CD4-positive, alpha-beta T cell treated with Interferon alpha-2 for 1 hour (primary cell): ENCODE measurements at regions not wholly inside any gene's neighbourhood (a gene's known extent, or its start where the extent isn't known, plus 50 kb on each side); places are given as distances from the start of the nearest gene placed in this dataset.

Experiments
- DNase-seq, 2 donors: peaks; one replicate each; pipeline ENCODE4 v3.0.0-alpha.2; 2020 to 2022

DNA sequence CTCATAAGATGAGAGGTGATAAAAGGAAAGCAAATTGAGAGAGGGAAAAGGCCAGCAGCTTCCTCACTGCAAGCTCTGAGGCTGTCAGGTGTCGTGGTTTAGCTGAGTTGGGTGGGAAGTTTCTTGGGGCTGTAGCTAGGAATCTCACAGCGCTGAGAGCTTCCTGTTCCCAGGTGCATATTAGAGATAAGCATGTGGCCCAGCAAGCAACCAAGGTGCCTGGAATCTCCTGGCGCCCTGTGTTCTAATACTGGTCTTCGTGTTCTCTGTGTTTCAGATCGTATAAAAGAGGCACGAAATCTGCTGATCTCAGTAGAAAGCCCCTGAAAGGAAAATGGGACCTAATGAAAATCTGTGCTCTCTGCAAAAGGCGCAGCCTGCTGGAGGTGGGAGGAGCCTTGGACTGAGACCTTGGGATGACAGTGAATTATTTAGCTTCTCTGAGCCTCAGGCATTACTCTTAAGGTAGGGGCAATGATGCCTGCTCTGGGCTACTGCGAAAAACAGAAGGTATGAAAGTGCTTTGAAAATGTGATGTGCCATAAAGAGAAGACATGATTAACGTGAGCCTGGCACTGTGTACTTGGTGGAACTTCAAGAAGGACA, 499.9 kb downstream of the TBL1XR1 start:
- no peak for DNase-seq

DNA sequence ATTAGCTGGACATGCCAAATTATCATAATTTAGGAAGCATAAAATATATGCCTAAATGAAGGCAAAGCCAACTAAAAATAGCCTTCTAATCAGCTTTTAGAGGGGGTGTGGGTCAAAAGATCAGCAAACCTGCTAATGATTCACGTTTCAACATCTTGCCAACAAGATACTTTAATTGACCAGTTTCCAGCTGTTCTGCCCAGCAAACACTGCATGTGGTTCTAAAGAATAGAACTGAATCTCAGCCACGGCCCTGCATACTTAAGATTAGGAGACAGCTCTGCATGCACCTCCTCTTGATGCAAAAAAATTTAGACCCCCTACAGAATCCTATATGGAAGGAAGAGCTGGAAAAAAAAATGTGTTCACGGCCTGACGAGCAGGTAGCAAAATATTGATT, 500.5 kb downstream of the TBL1XR1 start:
- DNase-seq: no peak

- no peak for DNase-seq
Observed at GRCh38 chr3:176692966-176693785, 504.1 kb downstream of the TBL1XR1 start.

DNA sequence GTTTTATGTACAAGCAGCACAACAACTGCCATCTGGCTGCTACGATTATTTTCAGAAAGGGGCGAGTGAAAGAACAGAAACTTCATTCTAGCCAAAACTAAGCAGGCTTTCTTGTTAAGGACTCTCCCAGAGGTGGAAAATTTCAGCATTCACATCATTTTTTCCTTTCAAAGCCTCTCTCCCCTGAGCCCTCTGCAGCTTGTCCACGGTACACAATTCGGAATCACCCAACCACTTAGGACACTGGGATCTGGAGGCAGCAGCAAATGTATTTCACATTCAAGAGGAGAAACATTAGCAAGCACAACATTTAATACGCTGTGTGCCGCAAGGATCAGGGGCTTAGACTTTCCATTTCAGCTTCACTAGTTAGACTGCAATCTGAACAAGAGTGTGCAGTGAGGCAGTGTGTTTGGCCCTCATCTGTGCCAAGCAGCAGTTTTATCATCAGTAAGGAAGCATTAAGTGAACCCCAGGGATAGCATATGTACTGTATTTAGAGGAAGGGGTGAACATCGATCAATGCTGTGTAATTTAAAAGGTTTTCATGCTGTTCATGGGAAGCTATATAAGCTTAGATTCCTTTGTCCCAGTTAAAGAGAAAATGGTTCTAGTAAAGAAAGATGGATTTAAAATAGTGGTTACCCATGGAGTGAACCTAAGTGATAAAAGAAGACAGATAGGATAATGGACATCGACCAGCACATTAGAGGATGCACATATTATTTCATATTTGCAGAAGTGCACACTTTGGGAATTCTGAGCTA, 504.9 kb downstream of the TBL1XR1 start:
- no peak for DNase-seq

DNA sequence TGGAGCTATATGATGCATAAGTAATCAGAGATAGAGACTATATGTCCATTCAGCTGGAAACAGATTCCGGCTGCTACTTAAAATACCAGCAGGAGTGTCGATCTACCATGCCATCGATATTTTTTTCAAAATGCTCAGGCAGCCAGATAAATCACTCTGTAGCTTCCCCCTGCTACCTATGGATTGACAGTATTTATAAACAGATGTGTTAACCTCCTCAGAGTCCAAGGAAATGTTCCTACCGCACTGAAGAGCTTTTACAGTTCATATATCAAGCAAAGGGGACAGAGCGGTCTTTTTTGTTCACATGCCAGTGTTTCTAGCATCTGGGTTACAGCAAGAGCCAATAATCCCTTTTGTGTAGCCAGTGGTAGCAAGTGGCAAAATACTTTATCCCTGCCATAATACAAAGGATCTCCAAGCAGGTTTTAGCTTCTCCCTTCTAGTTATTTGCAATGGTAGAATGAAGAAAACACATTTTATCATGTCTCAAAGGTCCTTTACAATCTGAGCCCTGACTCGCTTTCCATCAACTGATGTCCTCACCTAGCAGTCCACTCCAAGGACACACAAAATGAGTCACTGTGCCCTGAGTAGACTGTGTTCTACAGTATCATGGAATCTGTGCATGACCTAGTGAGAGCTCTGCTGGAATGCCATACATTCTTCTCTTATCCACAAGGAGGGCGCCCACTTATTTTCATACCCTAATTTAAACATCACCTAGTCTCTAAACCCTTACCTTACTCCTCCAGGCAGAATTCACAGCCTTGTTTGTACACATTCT, 507.0 kb downstream of the TBL1XR1 start:
- DNase-seq: no peak

DNA sequence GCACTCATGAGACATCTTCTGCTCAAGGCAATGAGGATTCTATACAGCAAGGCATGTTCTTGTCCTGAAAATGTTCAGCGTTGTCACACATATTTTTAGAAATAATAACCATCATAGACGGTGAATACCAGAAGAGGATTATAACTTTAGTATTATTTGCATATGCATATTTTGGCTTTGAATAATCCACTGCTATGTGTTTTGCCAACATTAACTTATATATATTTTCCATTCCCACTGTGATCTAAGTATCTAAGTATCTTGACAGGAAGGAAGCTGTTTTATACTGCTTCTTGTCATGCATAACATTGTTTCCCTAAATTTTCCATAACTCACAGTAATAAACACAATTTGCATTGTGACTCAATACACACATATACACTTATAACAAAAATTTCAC, 509.5 kb downstream of the TBL1XR1 start:
- DNase-seq: no peak

- no peak for DNase-seq
Observed at GRCh38 chr3:176683382-176683781, 513.9 kb downstream of the TBL1XR1 start.

DNA sequence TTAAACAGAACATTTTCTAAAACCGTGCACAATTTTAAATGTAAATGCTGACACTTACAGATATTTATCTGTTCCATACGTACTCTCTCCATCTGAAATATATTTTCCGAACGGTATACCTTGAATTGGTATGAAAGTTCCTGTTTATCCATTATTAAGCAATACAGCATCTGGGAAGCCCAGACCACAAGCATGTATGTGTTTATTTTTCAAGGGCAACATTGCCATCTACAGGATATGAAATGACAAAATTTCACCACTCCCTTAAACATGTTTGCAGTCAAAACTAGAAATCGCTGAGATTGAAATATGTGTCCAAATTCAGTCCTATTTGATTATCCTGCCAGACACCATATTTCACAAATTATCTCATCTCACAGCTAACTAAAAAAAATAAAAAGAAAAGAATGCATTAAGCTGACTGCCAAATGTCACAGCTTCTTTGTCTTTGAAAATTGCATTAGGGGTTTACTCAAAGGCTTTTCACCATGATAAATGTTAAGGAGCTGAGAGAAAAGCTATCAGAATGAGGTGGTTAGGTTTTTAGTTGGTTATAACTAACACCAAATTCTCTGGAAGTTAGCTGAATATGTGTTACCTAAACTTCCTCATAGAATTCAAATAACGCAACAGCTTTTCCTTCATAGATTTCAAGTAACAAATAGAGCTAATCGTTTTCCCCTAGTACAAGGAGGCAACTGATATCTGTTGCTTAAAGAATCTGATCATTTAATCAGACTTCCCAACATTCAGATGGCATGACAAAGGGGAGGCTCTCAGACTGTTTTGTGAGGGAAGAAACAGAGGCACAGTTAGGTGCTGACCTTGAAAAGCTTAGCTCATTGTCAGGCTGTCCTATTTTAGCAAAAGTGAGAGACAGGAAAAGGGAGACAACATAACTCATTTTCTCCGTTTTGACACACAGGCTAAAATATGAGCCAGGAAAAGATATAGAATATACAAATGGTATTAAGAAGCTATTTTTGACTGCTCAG, 533.1 kb downstream of the TBL1XR1 start:
- no peak for DNase-seq

DNA sequence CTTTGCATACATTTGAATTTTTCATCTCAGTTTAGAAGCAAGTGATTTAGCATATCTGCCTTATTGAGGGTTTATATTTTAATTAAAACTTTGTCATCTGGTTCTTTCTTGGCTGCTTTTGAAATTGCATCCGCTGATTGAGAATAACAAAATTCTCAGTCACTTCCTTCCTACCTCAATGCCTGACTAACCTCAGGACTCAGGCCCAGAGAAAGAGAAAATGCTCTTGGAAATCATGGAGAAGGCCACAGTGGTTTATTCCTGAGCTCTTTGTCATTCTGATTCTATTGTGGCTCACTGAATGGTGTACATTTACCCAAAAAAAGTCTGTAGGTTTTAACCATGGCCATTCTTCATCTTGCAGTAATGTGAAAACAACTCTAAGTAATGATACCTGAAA, 533.9 kb downstream of the TBL1XR1 start:
- DNase-seq: no peak

GRCh38 chr3:176661432-176661964, 535.8 kb downstream of the TBL1XR1 start:
- no peak for DNase-seq

DNA sequence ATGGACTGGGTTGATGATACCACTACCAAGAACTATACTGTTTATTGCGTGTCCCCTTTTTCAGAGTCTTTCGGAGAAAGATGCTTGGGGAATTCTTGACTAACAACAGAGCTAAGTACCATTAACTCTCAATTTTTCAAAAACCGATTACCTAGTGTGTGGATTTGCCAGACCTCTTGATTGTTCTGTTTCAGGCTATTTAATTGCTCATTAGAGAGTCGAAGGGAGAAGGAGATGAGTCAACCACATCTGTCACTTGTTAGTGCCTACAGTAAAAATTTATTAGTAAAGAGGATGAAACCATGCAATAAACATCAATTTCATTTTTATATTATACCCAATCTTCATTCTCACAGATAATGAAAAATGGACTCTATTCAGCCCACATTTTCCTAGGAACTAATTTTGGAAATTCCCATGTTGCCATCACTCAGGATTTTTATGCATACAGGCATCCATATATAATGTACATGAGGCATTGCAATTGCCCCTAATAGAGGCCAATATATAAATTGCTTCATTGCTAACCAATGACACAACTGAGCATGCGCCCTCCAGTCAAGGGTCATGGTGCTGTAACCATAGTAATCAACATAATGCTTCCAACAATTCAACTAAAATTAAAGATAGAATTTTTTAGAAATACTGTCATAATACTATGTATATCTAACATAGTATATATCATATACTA, 541.7 kb downstream of the TBL1XR1 start:
- no peak for DNase-seq

DNA sequence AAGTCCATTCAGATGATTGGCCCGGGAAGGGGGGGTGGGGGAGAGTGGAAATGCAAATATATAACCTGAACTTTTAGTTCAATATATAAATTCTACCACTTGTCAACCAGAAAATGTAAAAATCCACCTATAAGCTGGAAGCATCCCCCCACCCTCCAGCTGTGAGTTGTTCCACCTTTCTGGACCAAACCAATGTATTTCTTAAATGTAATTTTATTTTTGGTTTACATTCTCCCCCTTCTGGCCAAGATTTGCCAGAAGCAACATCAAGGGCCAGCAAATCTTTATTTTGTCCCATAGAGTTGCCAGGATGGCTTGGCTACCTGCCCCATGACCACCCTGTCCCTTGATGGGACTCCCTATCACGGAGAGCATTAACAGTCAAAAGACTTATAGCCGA, 545.7 kb downstream of the TBL1XR1 start:
- no peak for DNase-seq

DNA sequence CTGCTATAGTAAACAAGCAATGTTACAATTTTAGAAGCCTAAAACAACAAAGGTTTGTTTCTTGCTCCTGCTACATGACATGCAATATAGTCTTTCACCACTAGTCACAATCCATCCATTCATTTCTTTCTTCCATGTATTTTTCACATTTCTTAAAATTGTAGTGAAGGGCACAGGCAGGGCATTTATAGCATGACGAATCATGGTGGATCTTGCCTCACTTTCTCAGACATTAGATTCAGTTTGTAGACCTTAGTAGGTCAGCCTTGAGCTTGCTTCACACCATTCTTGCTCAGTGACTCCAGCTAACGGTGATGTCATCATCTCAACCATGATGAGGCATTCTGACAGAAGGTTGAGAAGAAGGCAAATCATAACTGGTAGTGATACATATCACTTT, 546.8 kb downstream of the TBL1XR1 start:
- DNase-seq: no peak

DNA sequence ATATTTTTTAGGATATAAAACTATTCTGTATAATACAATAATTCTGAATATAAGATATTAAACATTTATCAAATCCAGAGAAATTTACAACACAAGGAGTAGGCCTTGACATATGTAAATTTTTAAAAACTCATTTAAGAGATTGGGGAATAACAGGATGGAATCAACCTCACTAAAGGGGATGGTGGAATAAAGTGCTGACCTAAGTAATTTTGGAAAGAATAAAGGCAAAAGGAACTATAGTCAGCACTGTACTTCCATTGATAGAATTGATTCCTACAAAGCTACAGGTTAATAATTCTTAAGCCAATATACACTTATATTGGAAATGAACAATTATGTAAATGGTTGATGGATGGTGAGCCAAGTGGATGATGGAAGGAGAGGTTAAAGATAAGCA, 549.3 kb downstream of the TBL1XR1 start:
- DNase-seq: no peak

GRCh38 chr3:176633511-176633910, 563.8 kb downstream of the TBL1XR1 start:
- DNase-seq: no peak

DNA sequence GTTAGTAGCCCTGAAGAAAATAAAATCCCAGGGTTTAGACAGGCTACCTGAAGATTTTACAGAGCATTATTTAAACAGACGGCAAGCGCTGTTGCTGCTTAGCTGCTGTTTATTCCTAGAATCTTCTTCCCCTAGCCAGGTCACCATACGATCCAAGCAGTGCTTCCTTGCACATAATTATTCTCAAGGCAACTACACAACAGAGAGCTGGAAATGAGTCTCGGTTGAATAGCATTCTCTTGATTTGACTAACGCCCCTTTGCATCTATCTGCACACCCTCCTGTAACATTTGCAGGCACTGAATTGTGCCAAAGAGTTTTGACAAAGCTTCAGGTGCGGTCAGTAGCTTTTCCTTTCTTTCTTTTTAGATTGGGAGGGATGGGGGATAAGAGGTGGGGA, 564.4 kb downstream of the TBL1XR1 start:
- no peak for DNase-seq

DNA sequence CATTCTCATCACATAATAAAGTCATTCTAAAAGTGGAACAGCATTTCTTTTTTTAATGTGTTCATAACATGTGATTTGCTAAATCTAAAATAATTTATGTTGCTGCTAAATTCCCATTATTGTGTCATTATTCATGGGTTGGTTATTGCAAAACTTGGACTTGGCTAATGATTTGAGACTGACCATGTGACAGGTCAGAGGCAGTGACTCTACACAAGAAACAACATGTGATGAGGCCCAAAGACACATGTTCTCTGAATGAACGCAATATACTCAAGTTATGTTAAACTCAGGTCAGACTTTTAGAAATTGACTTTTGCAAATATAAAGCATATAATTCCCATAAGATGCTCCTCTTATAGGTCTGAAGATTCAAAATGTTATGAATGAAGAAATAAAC, 566.1 kb downstream of the TBL1XR1 start:
- no peak for DNase-seq

GRCh38 chr3:176628101-176628639, 569.1 kb downstream of the TBL1XR1 start:
- DNase-seq: no peak

GRCh38 chr3:176623468-176624150, 573.7 kb downstream of the TBL1XR1 start:
- no peak for DNase-seq

DNA sequence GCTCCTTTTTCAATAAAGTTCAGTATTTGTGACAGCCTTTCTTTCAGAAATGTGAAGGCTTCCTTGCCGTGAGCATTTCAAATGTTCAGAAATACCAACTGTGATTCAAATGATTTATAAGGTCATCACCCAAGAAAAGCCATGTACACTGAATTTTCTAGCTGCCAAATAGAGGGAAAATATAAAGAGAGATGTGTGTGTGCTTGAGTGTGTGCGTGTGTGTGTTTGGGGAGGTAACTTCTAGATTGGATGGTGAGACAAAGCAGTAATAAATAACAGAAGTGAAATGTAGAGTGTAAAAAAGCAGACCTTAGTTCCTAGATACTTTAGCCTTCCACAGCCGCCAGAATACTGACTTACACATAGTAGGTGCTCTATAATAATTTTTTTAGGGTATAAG, 577.4 kb downstream of the TBL1XR1 start:
- no peak for DNase-seq
